Activated CD8-positive, alpha-beta T cell treated with anti-CD3 and anti-CD28 coated beads for 36 hours (primary cell): ENCODE measurements at regions not wholly inside any gene's neighbourhood (a gene's known extent, or its start where the extent isn't known, plus 50 kb on each side); places are given as distances from the start of the nearest gene placed in this dataset.

Experiments used
- ATAC-seq: fragments of 200-7000 bp; cut with Tn5 transposase; one replicate; pipeline ENCODE4 v1.10.0; 2021; ENCODE audit warnings: mild to moderate bottlenecking, moderate library complexity
- CTCF ChIA-PET: fragments of 350-600 bp; sonication (Branson Sonifier 250); formaldehyde crosslinking; loops from one replicate; lab custom pipeline; 2021; ENCODE audit warnings: antibody characterized with exemption; lab: Charles Lee
- POLR2A ChIA-PET: fragments of 350-600 bp; sonication (Branson Sonifier 250); formaldehyde crosslinking; loops from one replicate; lab custom pipeline; 2021; ENCODE audit warnings: antibody characterized with exemption; lab: Charles Lee
- DNase-seq: peaks from one replicate; pipeline ENCODE4 v3.0.0-alpha.2; 2020
- H3K27ac Mint-ChIP-seq: one replicate; pipeline ENCODE4 v1.8.0; 2021; ENCODE audit warnings: mild to moderate bottlenecking, mixed read lengths
- H3K27me3 Mint-ChIP-seq: one replicate; pipeline ENCODE4 v1.8.0; 2021; ENCODE audit warnings: mixed read lengths
- H3K36me3 Mint-ChIP-seq: one replicate; pipeline ENCODE4 v1.8.0; 2021; ENCODE audit warnings: low read depth, mixed read lengths
- H3K4me1 Mint-ChIP-seq: one replicate; pipeline ENCODE4 v1.8.0; 2021; ENCODE audit warnings: low read depth, mixed read lengths
- H3K4me3 Mint-ChIP-seq: one replicate; pipeline ENCODE4 v1.8.0; 2021; ENCODE audit warnings: mild to moderate bottlenecking, moderate library complexity, mixed read lengths
- H3K9me3 Mint-ChIP-seq: one replicate; pipeline ENCODE4 v1.8.0; 2021; ENCODE audit warnings: mixed read lengths
- intact Hi-C: fragments of 100-400 bp; cut with micrococcal nuclease; formaldehyde crosslinking; loops from one replicate; pipeline ENCODE4 v1.10.0; 2022
- TF ChIP-seq, protein P1 (sequence below): fragments of 200-600 bp; IDR thresholded peaks from one replicate; pipeline ENCODE4 v1.8.0; 2022; ENCODE audit warnings: antibody characterized with exemption, mild to moderate bottlenecking

DNA sequence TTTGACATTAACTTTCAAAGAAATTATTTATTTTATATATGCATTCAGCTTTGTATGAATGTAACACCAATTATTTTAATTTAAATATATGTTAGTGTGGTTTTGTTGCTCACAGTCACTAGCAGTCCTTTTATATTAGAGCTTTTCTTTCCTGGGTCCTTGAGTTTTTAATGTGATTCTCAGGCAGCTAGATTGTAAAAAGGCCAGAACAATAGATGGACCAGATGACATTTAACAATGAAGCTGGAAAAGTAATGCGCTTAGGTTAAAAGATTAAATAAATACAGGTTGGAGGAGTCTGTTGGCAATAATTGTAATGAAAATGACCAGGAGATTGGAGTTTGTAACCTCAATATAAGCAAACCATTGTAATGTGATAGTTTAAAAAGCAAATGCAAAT is 171.1 kb downstream of the FTCDNL1 start:
- ChIA-PET POLR2A (no interaction called here), CTCF (no interaction called here)
- ATAC-seq, result no peak

DNA sequence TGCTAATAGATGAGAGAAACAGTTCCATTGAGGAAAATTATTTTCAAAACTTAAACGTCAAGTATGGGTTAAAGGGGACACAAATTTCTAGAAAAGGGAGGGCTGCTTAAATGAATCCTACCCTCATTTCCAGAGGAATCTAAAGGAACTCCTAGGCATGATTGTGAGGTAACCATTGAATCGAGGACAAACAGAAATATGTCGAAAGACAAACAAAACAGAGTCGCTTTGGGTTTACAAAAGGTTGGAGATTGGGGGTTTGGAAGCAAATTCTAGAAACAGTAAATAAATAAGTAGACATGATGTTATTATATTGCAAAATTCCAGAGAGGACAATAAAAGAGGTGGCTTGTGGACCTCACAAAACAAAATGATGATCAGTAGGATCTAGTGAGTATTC is 173.1 kb downstream of the FTCDNL1 start:
- H3K27ac Mint-ChIP-seq, result no peak overlapping the region
- ChIA-PET POLR2A (no interaction called here), CTCF (no interaction called here)
- no peak for DNase-seq
- H3K27me3 Mint-ChIP-seq, result peaks cover 18% of the 10 kb centered on the region
- intact Hi-C loops, result no loop called here
- H3K4me1 Mint-ChIP-seq, result no peaks in the 10 kb centered on the region
- H3K36me3 Mint-ChIP-seq, result no peaks in the 10 kb centered on the region
- no peak overlapping the region for H3K4me3 Mint-ChIP-seq
- no peak for ATAC-seq
- TF ChIP-seq, protein P1, sequence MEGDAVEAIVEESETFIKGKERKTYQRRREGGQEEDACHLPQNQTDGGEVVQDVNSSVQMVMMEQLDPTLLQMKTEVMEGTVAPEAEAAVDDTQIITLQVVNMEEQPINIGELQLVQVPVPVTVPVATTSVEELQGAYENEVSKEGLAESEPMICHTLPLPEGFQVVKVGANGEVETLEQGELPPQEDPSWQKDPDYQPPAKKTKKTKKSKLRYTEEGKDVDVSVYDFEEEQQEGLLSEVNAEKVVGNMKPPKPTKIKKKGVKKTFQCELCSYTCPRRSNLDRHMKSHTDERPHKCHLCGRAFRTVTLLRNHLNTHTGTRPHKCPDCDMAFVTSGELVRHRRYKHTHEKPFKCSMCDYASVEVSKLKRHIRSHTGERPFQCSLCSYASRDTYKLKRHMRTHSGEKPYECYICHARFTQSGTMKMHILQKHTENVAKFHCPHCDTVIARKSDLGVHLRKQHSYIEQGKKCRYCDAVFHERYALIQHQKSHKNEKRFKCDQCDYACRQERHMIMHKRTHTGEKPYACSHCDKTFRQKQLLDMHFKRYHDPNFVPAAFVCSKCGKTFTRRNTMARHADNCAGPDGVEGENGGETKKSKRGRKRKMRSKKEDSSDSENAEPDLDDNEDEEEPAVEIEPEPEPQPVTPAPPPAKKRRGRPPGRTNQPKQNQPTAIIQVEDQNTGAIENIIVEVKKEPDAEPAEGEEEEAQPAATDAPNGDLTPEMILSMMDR, result no peak
- H3K9me3 Mint-ChIP-seq, result no peaks in the 10 kb centered on the region

More for the DNA sequence above, 171.1 kb downstream of the FTCDNL1 start:
- no peak overlapping the region for H3K4me3 Mint-ChIP-seq
- no peaks in the 10 kb centered on the region for H3K36me3 Mint-ChIP-seq
- intact Hi-C loops, result no loop called here
- H3K27ac Mint-ChIP-seq, result no peak overlapping the region
- no peak for DNase-seq
- H3K9me3 Mint-ChIP-seq, result no peaks in the 10 kb centered on the region
- peaks cover 14% of the 10 kb centered on the region for H3K27me3 Mint-ChIP-seq
- TF ChIP-seq, protein P1, result no peak
- peaks cover 1% of the 10 kb centered on the region for H3K4me1 Mint-ChIP-seq

GRCh38 chr2:199668645-199669044 is 182.3 kb downstream of the FTCDNL1 start:
- ATAC-seq (no peak), DNase-seq (no peak)
- ChIA-PET CTCF (no interaction called here), POLR2A (no interaction called here)
- intact Hi-C loops, result no loop called here
- peaks cover 3% of the 10 kb centered on the region for H3K27me3 Mint-ChIP-seq
- no peaks in the 10 kb centered on the region for H3K36me3 Mint-ChIP-seq
- TF ChIP-seq, protein P1, result no peak
- no peak overlapping the region for H3K27ac Mint-ChIP-seq
- no peaks in the 10 kb centered on the region for H3K9me3 Mint-ChIP-seq
- H3K4me3 Mint-ChIP-seq, result no peak overlapping the region
- no peaks in the 10 kb centered on the region for H3K4me1 Mint-ChIP-seq

DNA sequence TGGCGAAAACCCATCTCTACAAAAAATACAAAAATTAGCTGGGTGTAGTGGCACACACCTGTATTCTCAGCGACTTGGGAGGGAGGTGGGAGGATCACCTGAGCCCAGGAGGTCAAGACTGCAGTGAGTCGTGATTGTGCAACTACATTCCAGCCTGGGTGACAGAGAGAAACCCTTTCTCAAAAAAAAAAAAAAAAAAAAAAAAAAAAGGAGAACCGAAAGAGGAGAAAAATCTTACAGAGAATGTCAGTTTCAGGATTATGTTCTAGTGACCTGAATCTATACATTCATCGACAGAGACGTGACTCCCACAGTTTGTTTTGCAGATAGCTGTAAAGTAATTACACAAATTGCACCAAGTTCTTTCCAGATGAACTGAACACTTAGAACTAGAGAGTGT is 187.8 kb downstream of the FTCDNL1 start:
- peaks cover 2% of the 10 kb centered on the region for H3K9me3 Mint-ChIP-seq
- H3K4me3 Mint-ChIP-seq, result no peak overlapping the region
- no peak for DNase-seq
- H3K27me3 Mint-ChIP-seq, result peaks cover 19% of the 10 kb centered on the region
- H3K27ac Mint-ChIP-seq, result no peak overlapping the region
- ChIA-PET CTCF (no interaction called here), POLR2A (no interaction called here)
- ATAC-seq, result no peak
- no peaks in the 10 kb centered on the region for H3K36me3 Mint-ChIP-seq
- intact Hi-C loops, result no loop called here
- TF ChIP-seq, protein P1, result no peak
- no peaks in the 10 kb centered on the region for H3K4me1 Mint-ChIP-seq

DNA sequence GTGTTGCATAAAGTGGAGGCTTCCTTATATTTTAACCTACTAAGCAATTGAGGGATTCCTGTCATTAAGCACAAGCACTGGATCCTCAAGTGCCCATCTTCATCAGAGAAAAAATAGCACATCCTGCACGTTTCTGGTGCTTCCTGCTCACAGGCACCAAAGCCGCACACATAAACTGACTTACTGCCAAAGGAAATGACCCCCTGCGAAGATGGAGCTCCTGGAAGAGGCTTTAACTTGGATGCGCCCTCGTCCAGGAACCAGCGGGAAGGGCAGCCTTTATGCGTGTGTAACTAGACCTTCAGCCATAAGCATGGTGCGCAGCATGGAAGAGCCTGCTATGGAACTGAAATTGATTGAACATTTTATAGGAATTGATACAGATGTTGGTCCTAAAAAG is 188.7 kb downstream of the FTCDNL1 start:
- DNase-seq (no peak), ATAC-seq (no peak)
- no peak overlapping the region for H3K27ac Mint-ChIP-seq
- H3K36me3 Mint-ChIP-seq, result no peaks in the 10 kb centered on the region
- intact Hi-C loops, result no loop called here
- CTCF ChIA-PET, result no interaction called here
- H3K9me3 Mint-ChIP-seq, result peaks cover 2% of the 10 kb centered on the region
- no peak overlapping the region for H3K4me3 Mint-ChIP-seq
- H3K4me1 Mint-ChIP-seq, result no peaks in the 10 kb centered on the region
- peaks cover 23% of the 10 kb centered on the region for H3K27me3 Mint-ChIP-seq
- POLR2A ChIA-PET, result no interaction called here
- TF ChIP-seq, protein P1, result no peak
